Stimulated activated naive B cell treated with anti-CD40 and anti-IgM and Interleukin-4, amounts not matched to agents 10 μg/mL and 1 μg/mL and 100 μg/mL, for 72 hours (primary cell): ENCODE measurements at regions not wholly inside any gene's neighbourhood (a gene's known extent, or its start where the extent isn't known, plus 50 kb on each side); places are given as distances from the start of the nearest gene placed in this dataset.
"Not testable (repeated sequence)": the region's sequence is repeated elsewhere in the genome, so short reads cannot be mapped to it uniquely, and the experiment has no call there.

ENCODE experiments used
- ATAC-seq, 2 donors: fragments of 150-1000 bp; cut with Tn5 transposase; replicated peaks; 2 replicates each; pipeline ENCODE4 v1.10.0; 2021; ENCODE audit warnings: moderate library complexity in 1 of 2
- DNase-seq: peaks from one replicate; pipeline ENCODE4 v3.0.0; 2021
- H3K27ac Mint-ChIP-seq: one replicate; pipeline ENCODE4 v1.8.0; 2022; ENCODE audit warnings: mild to moderate bottlenecking, mixed read lengths
- H3K27me3 Mint-ChIP-seq, 2 donors: one replicate each; pipeline ENCODE4 v1.8.0; 2022; ENCODE audit warnings: mixed read lengths in 2 of 2
- H3K36me3 Mint-ChIP-seq, 2 donors: one replicate each; pipeline ENCODE4 v1.8.0; 2022; ENCODE audit warnings: mixed read lengths in 2 of 2, mild to moderate bottlenecking in 1 of 2
- H3K4me1 Mint-ChIP-seq, 2 donors: one replicate each; pipeline ENCODE4 v1.8.0; 2022; ENCODE audit warnings: mixed read lengths in 2 of 2, mild to moderate bottlenecking in 1 of 2
- H3K4me3 Mint-ChIP-seq, 2 donors: one replicate each; pipeline ENCODE4 v1.8.0; 2022; ENCODE audit warnings: mild to moderate bottlenecking in 2 of 2, mixed read lengths in 2 of 2, moderate library complexity in 1 of 2
- H3K9me3 Mint-ChIP-seq, 2 donors: one replicate each; pipeline ENCODE4 v1.8.0; 2022; ENCODE audit warnings: mixed read lengths in 2 of 2, mild to moderate bottlenecking in 1 of 2

GRCh38 chr4:181798536-181798935, 444.7 kb upstream of the TENM3 start:
- no peak overlapping the region for H3K27ac Mint-ChIP-seq
- no peaks in the 10 kb centered on the region for H3K27me3 Mint-ChIP-seq
- peaks cover 9 to 12% of the 10 kb centered on the region in 2 donors for H3K9me3 Mint-ChIP-seq
- no peak overlapping the region for H3K4me3 Mint-ChIP-seq
- H3K4me1 Mint-ChIP-seq = no peaks in the 10 kb centered on the region
- DNase-seq (no peak), ATAC-seq (no peak)
- H3K36me3 Mint-ChIP-seq = no peaks in the 10 kb centered on the region

GRCh38 chr4:181799561-181800069, 443.6 kb upstream of the TENM3 start:
- H3K27ac Mint-ChIP-seq = no peak overlapping the region

GRCh38 chr4:181802207-181802606, 441.0 kb upstream of the TENM3 start:
- no peak for DNase-seq
- H3K27ac Mint-ChIP-seq = no peak overlapping the region
- peaks cover 2 to 5% of the 10 kb centered on the region in 2 donors for H3K9me3 Mint-ChIP-seq
- H3K27me3 Mint-ChIP-seq = no peaks in the 10 kb centered on the region
- no peaks in the 10 kb centered on the region for H3K36me3 Mint-ChIP-seq
- H3K4me1 Mint-ChIP-seq = no peaks in the 10 kb centered on the region
- H3K4me3 Mint-ChIP-seq = no peak overlapping the region
- ATAC-seq = no peak

More at GRCh38 chr4:181799561-181800069, 443.6 kb upstream of the TENM3 start:
- Mint-ChIP-seq H3K27me3 (no peaks in the 10 kb centered on the region), H3K4me1 (no peaks in the 10 kb centered on the region), H3K9me3 (peaks cover 9 to 10% of the 10 kb centered on the region in 2 donors), H3K4me3 (no peak overlapping the region), H3K36me3 (no peaks in the 10 kb centered on the region)
- DNase-seq = no peak
- no peak for ATAC-seq

DNA sequence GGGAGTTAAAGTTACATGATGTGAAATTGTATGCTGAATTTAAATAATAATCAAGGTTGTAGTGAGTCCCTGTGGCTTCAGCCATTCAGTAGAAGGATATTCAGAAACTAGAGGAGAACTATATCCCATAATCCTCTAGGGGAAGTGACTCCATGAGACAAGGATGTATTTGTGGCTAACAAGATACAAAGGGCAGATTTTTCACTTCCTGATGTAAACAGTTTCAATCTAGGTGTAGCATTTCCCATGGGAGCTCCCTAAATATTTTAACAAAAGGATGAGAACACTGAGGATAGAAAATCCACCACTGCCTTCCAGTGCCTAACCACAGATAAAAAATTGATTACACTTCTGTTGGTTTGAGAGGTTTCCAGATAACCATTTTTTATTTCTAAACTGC, 435.4 kb upstream of the TENM3 start:
- Mint-ChIP-seq H3K9me3 (peaks cover 5% of the 10 kb centered on the region in 2 donors), H3K4me3 (no peak overlapping the region), H3K27ac (no peak overlapping the region), H3K27me3 (no peaks in the 10 kb centered on the region), H3K36me3 (no peaks in the 10 kb centered on the region), H3K4me1 (no peaks in the 10 kb centered on the region)
- no peak for DNase-seq
- ATAC-seq = no peak

GRCh38 chr4:181810711-181811110, 432.5 kb upstream of the TENM3 start:
- Mint-ChIP-seq H3K27me3 (no peaks in the 10 kb centered on the region), H3K9me3 (peaks cover 0 to 3% of the 10 kb centered on the region in 2 donors), H3K27ac (no peak overlapping the region), H3K4me1 (no peaks in the 10 kb centered on the region), H3K4me3 (no peak overlapping the region), H3K36me3 (no peaks in the 10 kb centered on the region)
- DNase-seq = no peak
- no peak for ATAC-seq

- H3K4me3 Mint-ChIP-seq, H3K27me3 Mint-ChIP-seq, H3K4me1 Mint-ChIP-seq, H3K27ac Mint-ChIP-seq, DNase-seq, H3K9me3 Mint-ChIP-seq, ATAC-seq, H3K36me3 Mint-ChIP-seq: not testable (repeated sequence)
Observed at GRCh38 chr4:181811550-181811949, 431.7 kb upstream of the TENM3 start.

GRCh38 chr4:181819946-181820345, 423.3 kb upstream of the TENM3 start:
- Mint-ChIP-seq H3K27ac (no peak overlapping the region), H3K4me1 (no peaks in the 10 kb centered on the region), H3K4me3 (no peak overlapping the region), H3K36me3 (no peaks in the 10 kb centered on the region), H3K27me3 (no peaks in the 10 kb centered on the region), H3K9me3 (peaks cover 0 to 5% of the 10 kb centered on the region in 2 donors)
- ATAC-seq = no peak
- DNase-seq = no peak

GRCh38 chr4:181820553-181820952, 422.6 kb upstream of the TENM3 start:
- no peak for ATAC-seq
- Mint-ChIP-seq H3K27me3 (no peaks in the 10 kb centered on the region), H3K4me1 (no peaks in the 10 kb centered on the region), H3K27ac (no peak overlapping the region), H3K9me3 (peaks cover 0 to 5% of the 10 kb centered on the region in 2 donors), H3K4me3 (no peak overlapping the region), H3K36me3 (no peaks in the 10 kb centered on the region)
- DNase-seq = no peak

DNA sequence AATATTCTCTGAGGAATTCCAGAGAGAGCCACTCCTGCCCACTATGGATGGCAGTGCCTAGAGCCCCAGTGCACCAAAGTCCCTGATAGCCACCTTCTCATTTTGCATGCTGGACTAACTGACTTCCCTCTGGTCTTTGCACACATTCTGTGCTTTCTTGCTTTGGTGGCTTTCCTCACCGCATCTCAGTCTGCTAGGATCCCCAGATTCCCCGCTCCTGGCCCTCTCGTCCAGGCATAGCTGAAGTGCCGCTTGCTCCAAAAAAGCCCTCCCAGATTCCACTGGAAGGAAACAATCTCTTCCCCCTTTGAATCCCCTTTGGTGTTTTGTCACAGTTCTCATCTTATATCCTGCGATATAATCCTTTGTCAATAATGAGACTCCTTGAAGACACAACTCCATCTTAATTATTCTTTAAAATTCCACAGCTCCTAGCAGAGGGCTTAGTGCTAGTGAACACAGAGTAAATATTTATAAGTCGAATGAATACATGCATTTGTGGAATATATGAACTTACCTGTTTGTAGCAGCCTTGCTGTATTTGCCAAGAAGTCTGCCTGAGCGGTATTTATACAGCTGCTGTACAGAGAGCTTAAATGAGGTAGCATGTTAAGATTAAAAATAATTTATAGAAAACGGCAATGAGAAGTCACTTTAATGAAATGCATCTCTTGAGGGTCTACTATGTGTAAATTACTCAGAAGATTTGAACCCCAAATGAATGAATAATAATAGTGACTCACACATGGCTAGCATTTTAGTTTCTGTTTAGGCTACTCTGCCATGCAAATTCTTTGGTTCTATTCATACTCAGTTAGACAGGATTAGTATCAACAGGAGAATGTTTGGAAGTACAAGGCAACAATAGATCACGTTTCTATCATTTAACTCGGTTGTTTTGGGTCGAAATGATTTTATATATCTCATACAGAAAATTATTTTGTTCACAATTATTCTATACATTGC, 421.9 kb upstream of the TENM3 start:
- no peak overlapping the region for H3K27ac Mint-ChIP-seq
- no peaks in the 10 kb centered on the region for H3K27me3 Mint-ChIP-seq
- no peak for DNase-seq
- peaks cover 0 to 3% of the 10 kb centered on the region in 2 donors for H3K9me3 Mint-ChIP-seq
- H3K36me3 Mint-ChIP-seq = no peaks in the 10 kb centered on the region
- no peak for ATAC-seq
- no peaks in the 10 kb centered on the region for H3K4me1 Mint-ChIP-seq
- no peak overlapping the region for H3K4me3 Mint-ChIP-seq

GRCh38 chr4:181822005-181822375, 421.2 kb upstream of the TENM3 start:
- DNase-seq = no peak
- no peak overlapping the region for H3K4me3 Mint-ChIP-seq
- H3K27me3 Mint-ChIP-seq = no peaks in the 10 kb centered on the region
- H3K27ac Mint-ChIP-seq = no peak overlapping the region
- H3K4me1 Mint-ChIP-seq = no peaks in the 10 kb centered on the region
- H3K36me3 Mint-ChIP-seq = no peaks in the 10 kb centered on the region
- ATAC-seq = no peak
- H3K9me3 Mint-ChIP-seq = peaks cover 0 to 3% of the 10 kb centered on the region in 2 donors

DNA sequence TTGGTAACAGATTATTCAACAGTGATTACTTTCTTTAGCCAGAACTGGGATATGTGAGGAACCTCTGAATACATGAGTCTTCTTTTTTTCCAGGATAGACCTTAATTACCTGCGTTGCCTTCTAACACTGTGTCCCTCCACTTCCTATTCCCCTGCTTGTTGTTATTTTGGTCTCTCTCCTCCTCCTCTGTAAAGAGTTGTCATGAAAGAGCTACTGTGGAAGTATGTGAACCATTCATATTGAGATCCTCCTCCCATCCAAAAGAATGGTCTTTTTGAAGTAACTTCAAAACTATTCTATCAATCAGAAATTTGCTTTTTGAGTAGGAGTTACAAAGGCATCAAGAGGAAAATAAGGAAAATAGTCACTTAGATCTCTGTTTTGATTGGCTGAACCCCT, 420.0 kb upstream of the TENM3 start:
- no peak for DNase-seq
- H3K4me1 Mint-ChIP-seq = no peaks in the 10 kb centered on the region
- H3K27me3 Mint-ChIP-seq = no peaks in the 10 kb centered on the region
- H3K4me3 Mint-ChIP-seq = no peak overlapping the region
- H3K27ac Mint-ChIP-seq = no peak overlapping the region
- no peaks in the 10 kb centered on the region for H3K36me3 Mint-ChIP-seq
- peaks cover 0 to 4% of the 10 kb centered on the region in 2 donors for H3K9me3 Mint-ChIP-seq
- ATAC-seq = no peak

DNA sequence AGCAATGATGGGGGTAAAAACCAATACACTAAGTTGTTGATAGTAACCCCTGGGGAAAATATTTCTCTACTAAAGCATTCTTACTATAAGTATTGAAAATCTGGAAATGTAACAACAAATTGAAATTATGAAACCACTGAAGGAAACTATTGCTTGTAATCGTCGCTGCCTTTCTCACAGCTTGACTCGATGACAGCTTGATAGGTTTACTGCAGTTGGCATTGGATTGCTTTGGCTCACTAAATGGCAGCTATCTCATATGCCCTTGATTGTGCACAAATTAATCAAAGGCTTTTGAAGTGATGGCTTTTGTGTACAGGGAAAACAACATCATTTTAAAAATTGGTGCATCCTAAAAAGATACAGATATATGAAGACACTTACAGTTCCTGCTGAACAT, 419.6 kb upstream of the TENM3 start:
- no peaks in the 10 kb centered on the region for H3K27me3 Mint-ChIP-seq
- no peak overlapping the region for H3K27ac Mint-ChIP-seq
- H3K4me1 Mint-ChIP-seq = no peaks in the 10 kb centered on the region
- no peaks in the 10 kb centered on the region for H3K36me3 Mint-ChIP-seq
- DNase-seq = no peak
- H3K9me3 Mint-ChIP-seq = peaks cover 0 to 4% of the 10 kb centered on the region in 2 donors
- no peak for ATAC-seq
- no peak overlapping the region for H3K4me3 Mint-ChIP-seq

GRCh38 chr4:181825564-181825963, 417.6 kb upstream of the TENM3 start:
- H3K36me3 Mint-ChIP-seq = no peaks in the 10 kb centered on the region
- DNase-seq = no peak
- no peaks in the 10 kb centered on the region for H3K4me1 Mint-ChIP-seq
- H3K27me3 Mint-ChIP-seq = no peaks in the 10 kb centered on the region
- H3K4me3 Mint-ChIP-seq = no peak overlapping the region
- H3K9me3 Mint-ChIP-seq = peaks cover 0 to 2% of the 10 kb centered on the region in 2 donors
- ATAC-seq = no peak
- H3K27ac Mint-ChIP-seq = no peak overlapping the region

DNA sequence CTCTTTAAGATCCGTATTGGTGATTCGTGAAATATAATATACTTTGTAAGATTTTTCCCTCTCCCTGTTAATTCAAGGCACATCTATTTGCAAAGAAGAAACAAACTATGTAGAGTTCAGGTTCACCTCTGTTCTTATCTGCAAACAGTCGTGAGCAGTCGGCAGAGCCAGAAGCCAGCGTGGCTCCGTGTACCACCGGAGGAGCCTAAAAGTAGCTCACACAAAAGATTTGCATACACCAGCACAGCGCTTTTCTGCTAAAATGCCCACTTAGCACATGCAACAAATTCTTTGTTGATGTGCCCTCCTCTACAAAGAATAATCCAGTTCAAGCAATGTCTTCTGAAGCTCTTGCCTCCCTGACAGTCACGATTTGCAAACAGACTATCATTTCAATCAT, 416.0 kb upstream of the TENM3 start:
- ATAC-seq = no peak
- Mint-ChIP-seq H3K27ac (no peak overlapping the region), H3K4me3 (no peak overlapping the region)

DNA sequence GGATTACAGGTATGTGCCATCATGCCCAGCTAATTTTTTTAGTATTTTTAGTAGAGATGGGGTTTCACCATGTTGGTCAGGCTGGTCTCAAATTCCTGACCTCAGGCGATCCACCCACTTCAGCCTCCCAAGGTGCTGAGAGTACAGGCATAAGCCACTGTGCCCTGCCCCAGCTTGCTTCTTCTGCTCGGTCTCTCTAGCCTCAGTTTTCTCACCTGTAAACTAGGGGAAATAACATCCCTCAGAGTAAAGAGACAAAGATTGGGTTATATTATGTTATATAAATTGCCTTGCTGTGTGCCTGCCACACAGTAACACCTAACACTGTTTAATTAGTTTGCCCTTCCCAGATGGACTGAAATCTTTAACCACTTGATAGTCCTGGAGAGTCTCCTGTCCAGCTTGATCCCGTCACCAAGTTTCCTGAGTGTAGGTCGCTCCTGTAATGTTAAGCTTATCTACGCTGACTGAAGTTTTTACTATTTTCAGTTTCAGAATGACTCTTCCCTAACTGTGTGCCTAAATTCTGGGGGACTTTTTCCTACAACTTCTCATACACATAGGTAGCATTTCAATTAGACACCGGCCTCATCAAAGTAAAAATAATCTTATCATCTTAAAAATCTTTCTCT, 412.7 kb upstream of the TENM3 start:
- peaks cover 0 to 2% of the 10 kb centered on the region in 2 donors for H3K9me3 Mint-ChIP-seq
- H3K4me3 Mint-ChIP-seq = no peak overlapping the region
- no peaks in the 10 kb centered on the region for H3K27me3 Mint-ChIP-seq
- ATAC-seq (no peak), DNase-seq (no peak)
- no peaks in the 10 kb centered on the region for H3K4me1 Mint-ChIP-seq
- no peaks in the 10 kb centered on the region for H3K36me3 Mint-ChIP-seq
- no peak overlapping the region for H3K27ac Mint-ChIP-seq

More for the DNA sequence above, 416.0 kb upstream of the TENM3 start:
- no peaks in the 10 kb centered on the region for H3K36me3 Mint-ChIP-seq
- peaks cover 0 to 2% of the 10 kb centered on the region in 2 donors for H3K9me3 Mint-ChIP-seq
- no peaks in the 10 kb centered on the region for H3K4me1 Mint-ChIP-seq
- no peaks in the 10 kb centered on the region for H3K27me3 Mint-ChIP-seq
- DNase-seq = no peak
